Neural cell (in vitro differentiated cells): ENCODE measurements at regions not wholly inside any gene's neighbourhood (a gene's known extent, or its start where the extent isn't known, plus 50 kb on each side); places are given as distances from the start of the nearest gene placed in this dataset.

Source experiments
- H2AFZ ChIP-seq: fragments of 200-600, 300-800 bp; sonication (generic), shearing (Covaris generic); 2 replicates; pipeline ENCODE4 v1.6.0; 2014; ENCODE audit warnings: low read depth, mild to moderate bottlenecking, antibody characterized with exemption, low read length, moderate library complexity
- H3F3A ChIP-seq: fragments of 200-600 bp; shearing (Covaris generic); 2 replicates; pipeline ENCODE4 v1.6.1; 2016; ENCODE audit warnings: mild to moderate bottlenecking, moderate library complexity, mixed read lengths, antibody characterized with exemption, low read length; ENCODE audit not compliant: insufficient read depth, poor library complexity, severe bottlenecking
- H3K27ac ChIP-seq: fragments of 200-600, 300-800 bp; sonication (generic), shearing (Covaris generic); 2 replicates; pipeline ENCODE4 v1.5.1; 2014; ENCODE audit warnings: mild to moderate bottlenecking, low read length, moderate library complexity
- H3K27me3 ChIP-seq: fragments of 300-800, 200-600 bp; sonication (generic), shearing (Covaris generic); 2 replicates; pipeline ENCODE4 v1.6.0; 2014; ENCODE audit warnings: mild to moderate bottlenecking, low read depth, low read length, moderate library complexity; ENCODE audit not compliant: insufficient read depth
- H3K36me3 ChIP-seq: fragments of 300-800, 200-600 bp; sonication (generic), shearing (Covaris generic); 2 replicates; pipeline ENCODE4 v1.5.1; 2014; ENCODE audit warnings: mild to moderate bottlenecking, antibody characterized with exemption, low read length, moderate library complexity; ENCODE audit not compliant: insufficient read depth
- H3K4me2 ChIP-seq: fragments of 300-800, 200-600 bp; sonication (generic), shearing (Covaris generic); 2 replicates; pipeline ENCODE4 v1.6.0; 2014; ENCODE audit warnings: mild to moderate bottlenecking, low read length
- H3K4me3 ChIP-seq: fragments of 300-800, 200-600 bp; sonication (generic), shearing (Covaris generic); 2 replicates; pipeline ENCODE4 v1.5.1; 2014; ENCODE audit warnings: mild to moderate bottlenecking, low read length, moderate library complexity
- H3K79me2 ChIP-seq: fragments of 200-600 bp; shearing (Covaris generic); replicated peaks from 2 replicates; pipeline ENCODE4 v1.6.0; 2014; ENCODE audit warnings: mild to moderate bottlenecking, low read length, moderate library complexity; ENCODE audit not compliant: insufficient read depth
- H3K9ac ChIP-seq: fragments of 300-800, 200-600 bp; sonication (generic), shearing (Covaris generic); 2 replicates; pipeline ENCODE4 v1.6.1; 2016; ENCODE audit warnings: mild to moderate bottlenecking, low read length, mixed read lengths
- H3K9me2 ChIP-seq: fragments of 200-600 bp; shearing (Covaris generic); 2 replicates; pipeline ENCODE4 v1.6.1; 2016; ENCODE audit warnings: mild to moderate bottlenecking, low read length, mixed read lengths; ENCODE audit not compliant: insufficient read depth
- H3K9me3 ChIP-seq: fragments of 200-600, 300-800 bp; sonication (generic), shearing (Covaris generic); 2 replicates; pipeline ENCODE4 v1.6.1; 2016; ENCODE audit warnings: mild to moderate bottlenecking, mixed run types, low read length, moderate library complexity, mixed read lengths
- H4K20me1 ChIP-seq: fragments of 200-600 bp; shearing (Covaris generic); 2 replicates; pipeline ENCODE4 v1.6.1; 2016; ENCODE audit warnings: mild to moderate bottlenecking, mixed run types; ENCODE audit not compliant: insufficient read depth
- CTCF ChIP-seq: fragments of 450-650 bp; IDR thresholded peaks from 2 replicates; pipeline ENCODE4 v1.5.1; 2014; ENCODE audit warnings: antibody characterized with exemption, mild to moderate bottlenecking, moderate library complexity; ENCODE audit not compliant: poor library complexity, severe bottlenecking
- EP300 ChIP-seq: fragments of 450-650 bp; conservative IDR thresholded peaks from 2 replicates; pipeline ENCODE4 v1.6.1; 2014; ENCODE audit warnings: antibody characterized with exemption, mild to moderate bottlenecking, moderate library complexity; ENCODE audit not compliant: poor library complexity, severe bottlenecking
- EZH2 ChIP-seq: fragments of 200-600, 300-800 bp; shearing (Covaris generic), sonication (generic); IDR thresholded peaks from 2 replicates; pipeline ENCODE4 v1.6.1; 2014; ENCODE audit warnings: antibody characterized with exemption, low read length, borderline replicate concordance, mild to moderate bottlenecking; ENCODE audit not compliant: insufficient read depth, poor library complexity, severe bottlenecking
- MXI1 ChIP-seq: fragments of 450-650 bp; conservative IDR thresholded peaks from 2 replicates; pipeline ENCODE4 v1.6.1; 2014; ENCODE audit warnings: antibody characterized with exemption, mild to moderate bottlenecking; ENCODE audit not compliant: poor library complexity, severe bottlenecking
- POLR2AphosphoS5 ChIP-seq: IDR thresholded peaks from 2 replicates; pipeline ENCODE4 v1.6.1; 2012
- RAD21 ChIP-seq: fragments of 450-650 bp; conservative IDR thresholded peaks from 2 replicates; pipeline ENCODE4 v1.6.1; 2014; ENCODE audit warnings: antibody characterized with exemption, mild to moderate bottlenecking, moderate library complexity
- REST ChIP-seq: IDR thresholded peaks from 2 replicates; pipeline ENCODE4 v1.6.1; 2012; ENCODE audit warnings: borderline replicate concordance
- SMC3 ChIP-seq: fragments of 450-650 bp; conservative IDR thresholded peaks from 2 replicates; pipeline ENCODE4 v1.6.1; 2014; ENCODE audit warnings: antibody characterized with exemption, mild to moderate bottlenecking, moderate library complexity; ENCODE audit not compliant: poor library complexity
- TAF1 ChIP-seq: IDR thresholded peaks from 2 replicates; pipeline ENCODE4 v1.6.1; 2012; ENCODE audit warnings: low read depth

GRCh38 chr18:71485611-71486010, 1058.5 kb downstream of the CBLN2 start:
- Histone ChIP-seq H3K36me3 (no peaks in the 10 kb centered on the region), H3K27me3 (no peaks in the 10 kb centered on the region), H3K9me3 (no peaks in the 10 kb centered on the region), H3K27ac (no peak overlapping the region), H3K79me2 (no peaks in the 10 kb centered on the region), H3K4me2 (no peak overlapping the region), H4K20me1 (no peaks in the 10 kb centered on the region), H3F3A (peaks cover 2% of the 10 kb centered on the region), H3K9me2 (no peaks in the 10 kb centered on the region), H3K9ac (no peak overlapping the region), H3K4me3 (no peak overlapping the region), H2AFZ (no peak overlapping the region)
- TF ChIP-seq RAD21 = no peak
- TF ChIP-seq POLR2AphosphoS5 = no peak
- TF ChIP-seq REST = no peak
- no peak for TF ChIP-seq TAF1
- TF ChIP-seq MXI1 = no peak
- no peak for TF ChIP-seq EP300
- no peak for TF ChIP-seq EZH2
- no peak for TF ChIP-seq SMC3
- no peak for TF ChIP-seq CTCF

- Histone ChIP-seq H3K4me2 (no peak overlapping the region), H3K27me3 (no peaks in the 10 kb centered on the region), H3K9ac (no peak overlapping the region), H3K36me3 (no peaks in the 10 kb centered on the region), H4K20me1 (no peaks in the 10 kb centered on the region), H3K9me3 (no peaks in the 10 kb centered on the region), H3K79me2 (no peaks in the 10 kb centered on the region), H3K27ac (no peak overlapping the region), H3K9me2 (no peaks in the 10 kb centered on the region), H3K4me3 (no peak overlapping the region), H3F3A (no peaks in the 10 kb centered on the region), H2AFZ (no peak overlapping the region)
- TF ChIP-seq REST (no peak), EP300 (no peak), SMC3 (no peak), CTCF (no peak), MXI1 (no peak), EZH2 (no peak), POLR2AphosphoS5 (no peak), RAD21 (no peak)
Measured at GRCh38 chr18:71471963-71472725, 1072.0 kb downstream of the CBLN2 start.
